Ishikawa (cell line): ENCODE measurements at regions not wholly inside any gene's neighbourhood (a gene's known extent, or its start where the extent isn't known, plus 50 kb on each side); places are given as distances from the start of the nearest gene placed in this dataset.

Experiments used
- MAX ChIP-seq: IDR thresholded peaks from 2 replicates; pipeline ENCODE4 v1.6.1; 2012
- RAD21 ChIP-seq: IDR thresholded peaks from 2 replicates; pipeline ENCODE4 v1.6.1; 2012; ENCODE audit warnings: low read depth

DNA sequence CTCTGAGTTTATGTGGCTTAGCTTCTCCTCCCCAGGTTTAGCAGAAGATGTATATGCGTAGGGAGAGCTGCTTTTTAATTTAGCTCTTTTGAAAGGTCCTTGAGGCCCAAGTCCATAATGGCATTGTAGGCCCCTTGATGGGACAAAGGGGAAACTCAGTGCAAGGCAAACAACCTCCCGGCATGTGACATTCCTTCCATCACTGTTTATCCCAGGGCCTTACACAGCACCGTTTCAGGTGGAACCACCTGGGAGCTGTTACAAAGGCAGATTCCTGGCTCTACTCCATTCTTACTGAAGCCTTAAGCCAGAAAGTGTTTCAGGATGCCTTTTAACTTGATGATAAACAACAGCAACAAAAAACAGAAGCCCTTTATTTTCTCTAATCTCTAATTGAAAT lies 555.4 kb downstream of the SLC4A3 start:
- TF ChIP-seq MAX (no peak), RAD21 (no peak)
